Heart left ventricle (tissue), 13 donors: ENCODE measurements at regions not wholly inside any gene's neighbourhood (a gene's known extent, or its start where the extent isn't known, plus 50 kb on each side); places are given as distances from the start of the nearest gene placed in this dataset.

Experiments
- CTCF ChIP-seq, 12 donors: fragments of 200-600 bp; sonication (generic) in 4 of 12; IDR thresholded peaks; one replicate each; pipeline versions ENCODE4 v1.5.0 to v1.8.0; 2018 to 2022; ENCODE audit warnings: antibody characterized with exemption in 12 of 12, mild to moderate bottlenecking in 5 of 12
- POLR2A ChIP-seq, 2 donors: fragments of 450-650 bp; IDR thresholded peaks; one replicate each; pipeline ENCODE4 v1.6.1; 2017; ENCODE audit warnings: antibody characterized with exemption in 2 of 2, mild to moderate bottlenecking in 2 of 2, moderate library complexity in 2 of 2
- donor health status: ischemic (EF 13 %, LVEDD 7.1; RV severe dilation, severe dysfunction).
- donor health status: DM: no; HTN: yes; CAD: no.
- donor health status: DM: no; HTN: no; CAD: no.
- donor health status: ischemic (EF 25% LVEDD 6.9; RV normal size, moderate dysfunction).
- donor health status: ischemic (EF 25% LVEDD 5.7; RV mildly dilated, moderate dysfunction).
- donor health status: ischemic (EF 35%, LVEDD 5.7; RV mildly dilated, moderate dysfunction).
- donor health status: nonischemic (EF 11% LVEDD 7.7; RV severe dilation, severe dysfunction).
- donor health status: DM: yes; HTN: yes; CAD: no.
- donor health status: PGD.
- donor health status: ischemic (EF 29% LVEDD 5.4; RV normal size, mild dysfunction).
- donor health status: nonischemic (EF 23%, LVEDD 6.1; RV moderate dilation, normal function).

GRCh38 chr14:44828023-44828422, 133.7 kb downstream of the KLHL28 start:
- TF ChIP-seq CTCF (IDR thresholded peaks at IDR 0.05) (no peak), POLR2A (IDR thresholded peaks at IDR 0.05) (no peak)
